Smooth muscle cell (in vitro differentiated cells): ENCODE measurements at regions not wholly inside any gene's neighbourhood (a gene's known extent, or its start where the extent isn't known, plus 50 kb on each side); places are given as distances from the start of the nearest gene placed in this dataset.

Source experiments
- DNase-seq: peaks from one replicate; lab custom pipeline; 2025; ENCODE audit not compliant: unreplicated experiment; lab: John Stamatoyannopoulos, UW
- H2AFZ ChIP-seq: fragments of 200-600 bp; sonication (generic); 2 replicates; pipeline ENCODE4 v1.6.0; 2016; ENCODE audit warnings: antibody characterized with exemption, low read depth, mild to moderate bottlenecking
- H3F3A ChIP-seq: fragments of 200-600 bp; sonication (generic); 2 replicates; pipeline ENCODE4 v1.6.0; 2017; ENCODE audit warnings: antibody characterized with exemption, low read depth
- H3K27ac ChIP-seq: fragments of 200-600 bp; sonication (generic); 2 replicates; pipeline ENCODE4 v1.5.1; 2016; ENCODE audit warnings: low read depth, mild to moderate bottlenecking
- H3K27me3 ChIP-seq: fragments of 200-600 bp; sonication (generic); 2 replicates; pipeline ENCODE4 v1.6.1; 2016; ENCODE audit warnings: low read depth, mild to moderate bottlenecking
- H3K36me3 ChIP-seq: fragments of 200-600 bp; sonication (generic); 2 replicates; pipeline ENCODE4 v1.5.1; 2016; ENCODE audit warnings: low read depth
- H3K4me1 ChIP-seq: fragments of 200-600 bp; sonication (generic); 2 replicates; pipeline ENCODE4 v1.5.1; 2016; ENCODE audit warnings: low read depth
- H3K4me2 ChIP-seq: fragments of 200-600 bp; sonication (generic); 2 replicates; pipeline ENCODE4 v1.6.0; 2016; ENCODE audit warnings: mild to moderate bottlenecking
- H3K4me3 ChIP-seq: fragments of 200-600 bp; sonication (generic); 2 replicates; pipeline ENCODE4 v1.5.1; 2016; ENCODE audit warnings: mild to moderate bottlenecking
- H3K79me2 ChIP-seq: fragments of 200-600 bp; sonication (generic); 2 replicates; pipeline ENCODE4 v1.6.0; 2016; ENCODE audit warnings: low read depth, mild to moderate bottlenecking
- H3K9ac ChIP-seq: fragments of 200-600 bp; sonication (generic); 2 replicates; pipeline ENCODE4 v1.6.0; 2016; ENCODE audit warnings: low read depth
- H3K9me3 ChIP-seq: fragments of 200-600 bp; sonication (generic); replicated peaks from 2 replicates; pipeline ENCODE4 v1.5.1; 2016; ENCODE audit warnings: low read depth
- H4K20me1 ChIP-seq: fragments of 200-600 bp; sonication (generic); 2 replicates; pipeline ENCODE4 v1.6.0; 2016; ENCODE audit warnings: low read depth
- CTCF ChIP-seq: fragments of 200-600 bp; sonication (generic); IDR thresholded peaks from 2 replicates; pipeline ENCODE4 v1.5.1; 2017; ENCODE audit warnings: borderline replicate concordance, mild to moderate bottlenecking, antibody characterized with exemption; ENCODE audit not compliant: insufficient read depth, poor library complexity, severe bottlenecking
- WGBS: methylation state at CpG from one replicate; pipeline ENCODE4 v1.1.7; 2016; ENCODE audit warnings: low lambda C conversion rate; 5-methylcytosine and 5-hydroxymethylcytosine counted together

GRCh38 chr12:91264178-91264577 lies 81.6 kb upstream of the DCN start:
- no peak overlapping the region for H3K4me3 ChIP-seq
- no peaks in the 10 kb centered on the region for H3K9me3 ChIP-seq
- H3K27me3 ChIP-seq, result no peaks in the 10 kb centered on the region
- H3K4me2 ChIP-seq, result no peak overlapping the region
- WGBS, result 90% methylated on average over 2 of the region's 2 CpGs
- no peak for TF ChIP-seq CTCF
- H3K79me2 ChIP-seq, result no peaks in the 10 kb centered on the region
- no peak overlapping the region for H3K27ac ChIP-seq
- H3K9ac ChIP-seq, result no peak overlapping the region
- no peak for DNase-seq
- no peak overlapping the region for H2AFZ ChIP-seq
- no peaks in the 10 kb centered on the region for H4K20me1 ChIP-seq
- no peaks in the 10 kb centered on the region for H3K4me1 ChIP-seq
- no peaks in the 10 kb centered on the region for H3F3A ChIP-seq
- H3K36me3 ChIP-seq, result no peaks in the 10 kb centered on the region

GRCh38 chr12:91261820-91262676 lies 79.4 kb upstream of the DCN start:
- Histone ChIP-seq H3K4me3 (no peak overlapping the region), H3K36me3 (no peaks in the 10 kb centered on the region), H3K9ac (no peak overlapping the region), H3K27ac (no peak overlapping the region), H3K4me1 (no peaks in the 10 kb centered on the region), H3K9me3 (no peaks in the 10 kb centered on the region), H4K20me1 (no peaks in the 10 kb centered on the region), H3F3A (no peaks in the 10 kb centered on the region), H3K79me2 (no peaks in the 10 kb centered on the region), H3K4me2 (no peak overlapping the region), H3K27me3 (no peaks in the 10 kb centered on the region), H2AFZ (peak overlapping the region; percentile 38)
- TF ChIP-seq CTCF, result no peak
- DNase-seq, result no peak
- WGBS, result 82% methylated on average over 3 of the region's 3 CpGs

GRCh38 chr12:91256411-91256810 lies 73.8 kb upstream of the DCN start:
- Histone ChIP-seq H3K36me3 (no peaks in the 10 kb centered on the region), H3F3A (no peaks in the 10 kb centered on the region), H3K9me3 (no peaks in the 10 kb centered on the region), H3K4me3 (no peak overlapping the region), H2AFZ (peak overlapping the region; percentile 57), H4K20me1 (no peaks in the 10 kb centered on the region), H3K4me1 (no peaks in the 10 kb centered on the region), H3K27ac (no peak overlapping the region), H3K79me2 (no peaks in the 10 kb centered on the region), H3K27me3 (no peaks in the 10 kb centered on the region), H3K9ac (no peak overlapping the region), H3K4me2 (no peak overlapping the region)
- TF ChIP-seq CTCF, result no peak
- 66% methylated on average over 5 of the region's 5 CpGs for WGBS
- no peak for DNase-seq

- no peaks in the 10 kb centered on the region for H3K79me2 ChIP-seq
- no peak overlapping the region for H3K4me3 ChIP-seq
- no peak for TF ChIP-seq CTCF
- H3K9me3 ChIP-seq, result no peaks in the 10 kb centered on the region
- H3K27me3 ChIP-seq, result no peaks in the 10 kb centered on the region
- peaks cover 7% of the 10 kb centered on the region for H3F3A ChIP-seq
- H3K36me3 ChIP-seq, result no peaks in the 10 kb centered on the region
- H2AFZ ChIP-seq, result peak overlapping the region; percentile 86
- no peak overlapping the region for H3K4me2 ChIP-seq
- DNase-seq, result no peak
- H4K20me1 ChIP-seq, result no peaks in the 10 kb centered on the region
- H3K9ac ChIP-seq, result no peak overlapping the region
- H3K27ac ChIP-seq, result no peak overlapping the region
- H3K4me1 ChIP-seq, result peaks cover 7% of the 10 kb centered on the region
- WGBS, result 61% methylated on average over 3 of the region's 3 CpGs
Measured at GRCh38 chr12:91252341-91252740, 69.7 kb upstream of the DCN start.
